ENCODE measurements at regions not wholly inside any gene's neighbourhood (a gene's known extent, or its start where the extent isn't known, plus 50 kb on each side); places are given as distances from the start of the nearest gene placed in this dataset.

- Histone ChIP-seq H2BK15ac (ENCODE audit: low read depth, low read length) (no peak overlapping the region), H2AK5ac (ENCODE audit: low read depth, low read length) (no peak overlapping the region), H2BK20ac (ENCODE audit: low read depth, low read length) (no peak overlapping the region), H3K79me1 (ENCODE audit: low read depth in 1 of 2, low read length in 2 of 2) (no peaks in the 10 kb centered on the region), H3K27ac (ENCODE audit: insufficient read depth, low read length) (no peak overlapping the region), H2AFZ (replicated peaks; ENCODE audit: low read length, poor library complexity) (no peak overlapping the region), H4K8ac (ENCODE audit: low read depth in 2 of 2, low read length in 2 of 2) (no peak overlapping the region), H3K4me2 (ENCODE audit: low read depth, low read length) (no peak overlapping the region), H3K9me1 (ENCODE audit: insufficient read depth, low read length) (no peaks in the 10 kb centered on the region), H3K9me3 (ENCODE audit: control insufficient read depth, insufficient read depth, low read length) (no peaks in the 10 kb centered on the region), H3K4me1 (ENCODE audit: control insufficient read depth, insufficient read depth, low read length) (no peaks in the 10 kb centered on the region; the same call in 1 of the 2 replicates), H3K14ac (replicated peaks; ENCODE audit: low read depth, low read length) (no peak overlapping the region), H3K36me3 (ENCODE audit: control insufficient read depth, insufficient read depth, low read length) (no peaks in the 10 kb centered on the region), H3K9ac (ENCODE audit: low read depth, low read length) (no peak overlapping the region), H3K23ac (ENCODE audit: low read depth, low read length) (no peak overlapping the region), H4K20me1 (ENCODE audit: insufficient read depth, low read length) (no peaks in the 10 kb centered on the region), H3K56ac (ENCODE audit: extremely low read depth, insufficient read depth, low read length) (no peak overlapping the region), H4K91ac (ENCODE audit: insufficient read depth, low read depth, low read length) (no peak overlapping the region), H3K4me3 (ENCODE audit: insufficient read depth, low read depth, low read length) (no peak overlapping the region), H2AK9ac (replicated peaks; ENCODE audit: low read depth, low read length, poor library complexity) (no peak overlapping the region), H2BK120ac (ENCODE audit: low read depth, low read length) (no peak overlapping the region), H2BK5ac (ENCODE audit: low read depth, low read length, poor library complexity, severe bottlenecking) (no peak overlapping the region), H3K4ac (ENCODE audit: low read depth, low read length) (no peak overlapping the region), H4K5ac (ENCODE audit: low read depth, low read length) (no peak overlapping the region), H3K27me3 (ENCODE audit: control insufficient read depth, insufficient read depth, low read length) (peaks cover 6% of the 10 kb centered on the region; the same call in 1 of the 2 replicates), H3K18ac (ENCODE audit: low read depth, low read length) (no peak overlapping the region)
- no CpG with 5 or more reads among the region's 4 CpGs for WGBS, 2 experiments (ENCODE audit: extremely low coverage in 2 of 2, insufficient read length in 1 of 2)
- dilution Hi-C loops (cut with HindIII; ENCODE audit: low sequenced_read_pairs, unreplicated experiment): no loop called here
- intact Hi-C loops (cut with micrococcal nuclease): no loop called here
- POLR2A ChIA-PET (ENCODE audit: unreplicated experiment): no interaction called here
- in situ Hi-C loops (cut with MboI; ENCODE audit: low sequenced_read_pairs): no loop called here
- CTCF ChIA-PET: interaction anchor here (0.5 kb wide), 1 partner anchor 523 kb away, joined by 4 read pairs; no protein-coding TSS in a partner anchor
- no TSS peak for BruUV-seq (replicated peaks)
- ATAC-seq (ENCODE audit: low read depth) (no peak), DNase-seq (no peak)
- TF ChIP-seq CTCF (conservative IDR thresholded peaks at IDR 0.05; ENCODE audit: low read depth, low read length): no peak
- no peak for TF ChIP-seq CHD1 (IDR thresholded peaks at IDR 0.05; ENCODE audit: low read depth, low read length)
- no peak for TF ChIP-seq RFX5 (IDR thresholded peaks at IDR 0.05; ENCODE audit: low read depth, low read length)
- TF ChIP-seq RCOR1 (IDR thresholded peaks at IDR 0.05; ENCODE audit: insufficient replicate concordance, low read length): no peak
- no peak for TF ChIP-seq NFE2L2 (IDR thresholded peaks at IDR 0.05; ENCODE audit: low read depth, low read length)
- TF ChIP-seq, protein P1, sequence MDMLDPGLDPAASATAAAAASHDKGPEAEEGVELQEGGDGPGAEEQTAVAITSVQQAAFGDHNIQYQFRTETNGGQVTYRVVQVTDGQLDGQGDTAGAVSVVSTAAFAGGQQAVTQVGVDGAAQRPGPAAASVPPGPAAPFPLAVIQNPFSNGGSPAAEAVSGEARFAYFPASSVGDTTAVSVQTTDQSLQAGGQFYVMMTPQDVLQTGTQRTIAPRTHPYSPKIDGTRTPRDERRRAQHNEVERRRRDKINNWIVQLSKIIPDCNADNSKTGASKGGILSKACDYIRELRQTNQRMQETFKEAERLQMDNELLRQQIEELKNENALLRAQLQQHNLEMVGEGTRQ (IDR thresholded peaks at IDR 0.05; ENCODE audit: low read depth, low read length): no peak
- no peak for TF ChIP-seq SMC3 (IDR thresholded peaks at IDR 0.05; ENCODE audit: low read depth, low read length)
- TF ChIP-seq POLR2A (IDR thresholded peaks at IDR 0.05; ENCODE audit: low read depth, low read length): no peak
- TF ChIP-seq FOS (IDR thresholded peaks at IDR 0.05; ENCODE audit: low read depth, low read length): no peak
- TF ChIP-seq MXI1 (IDR thresholded peaks at IDR 0.05; ENCODE audit: borderline replicate concordance, low read depth, low read length): no peak
- no peak for TF ChIP-seq BHLHE40 (IDR thresholded peaks at IDR 0.05; ENCODE audit: low read depth, low read length)
- TF ChIP-seq MAZ (IDR thresholded peaks at IDR 0.05; ENCODE audit: borderline replicate concordance, low read depth, low read length): no peak
- TF ChIP-seq RAD21 (IDR thresholded peaks at IDR 0.05; ENCODE audit: low read length): no peak
- TF ChIP-seq MAFK (IDR thresholded peaks at IDR 0.05; ENCODE audit: low read depth, low read length): no peak
- TF ChIP-seq ELK1 (IDR thresholded peaks at IDR 0.05; ENCODE audit: borderline replicate concordance, low read depth, low read length): no peak
- no peak for TF ChIP-seq CEBPB (IDR thresholded peaks at IDR 0.05; ENCODE audit: low read depth, low read length)
Measured at GRCh38 chr9:20030221-20030620, 241.4 kb upstream of the SLC24A2 start.
